Activated T-cell treated with anti-CD3 and anti-CD28 coated beads, Interleukin-2, amount 50 U/mL, for 4 hours (primary cell): ENCODE measurements at regions not wholly inside any gene's neighbourhood (a gene's known extent, or its start where the extent isn't known, plus 50 kb on each side); places are given as distances from the start of the nearest gene placed in this dataset.

ENCODE experiments used
- ATAC-seq, 2 donors: fragments of 200-7000 bp; cut with Tn5 transposase; one replicate each; pipeline ENCODE4 v1.10.0; 2021
- DNase-seq: peaks from one replicate; pipeline ENCODE4 v3.0.0-alpha.2; 2020
- H3K27me3 Mint-ChIP-seq: one replicate; pipeline ENCODE4 v1.8.0; 2021; ENCODE audit warnings: low read depth, mixed read lengths
- H3K36me3 Mint-ChIP-seq: one replicate; pipeline ENCODE4 v1.8.0; 2022; ENCODE audit warnings: mixed read lengths; ENCODE audit not compliant: insufficient read depth
- H3K4me1 Mint-ChIP-seq: one replicate; pipeline ENCODE4 v1.8.0; 2021; ENCODE audit warnings: low read depth, mixed read lengths
- H3K4me3 Mint-ChIP-seq: one replicate; pipeline ENCODE4 v1.8.0; 2021; ENCODE audit warnings: mild to moderate bottlenecking, moderate library complexity, mixed read lengths
- H3K9me3 Mint-ChIP-seq: one replicate; pipeline ENCODE4 v1.8.0; 2021; ENCODE audit warnings: mixed read lengths

GRCh38 chr7:155138204-155138603 is 68.1 kb downstream of the HTR5A start:
- ATAC-seq (no peak), DNase-seq (no peak)
- peaks cover 6% of the 10 kb centered on the region for H3K9me3 Mint-ChIP-seq
- peaks cover 18% of the 10 kb centered on the region for H3K27me3 Mint-ChIP-seq
- no peaks in the 10 kb centered on the region for H3K4me1 Mint-ChIP-seq
- no peaks in the 10 kb centered on the region for H3K36me3 Mint-ChIP-seq
- H3K4me3 Mint-ChIP-seq, result no peak overlapping the region

DNA sequence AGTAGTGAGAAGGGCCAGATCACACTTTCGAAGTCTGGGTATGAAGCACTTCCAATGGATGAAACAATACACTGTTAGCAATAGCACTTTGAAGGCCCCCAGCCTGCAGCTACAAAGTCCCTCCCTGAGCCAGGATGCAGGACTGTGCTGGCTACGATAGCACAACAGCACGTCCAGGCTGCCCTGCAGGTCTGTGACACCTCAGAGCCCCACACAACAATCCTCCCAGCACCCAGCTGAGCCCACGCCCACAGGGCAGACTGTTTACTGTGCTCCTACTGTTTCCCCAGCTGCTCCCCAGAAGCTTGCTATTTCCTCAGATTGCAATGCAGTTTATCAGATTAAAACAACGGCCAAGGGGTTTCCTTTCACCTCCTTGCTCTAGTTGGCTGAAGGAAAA is 71.4 kb downstream of the HTR5A start:
- ATAC-seq, result no peak
- Mint-ChIP-seq H3K27me3 (peaks cover 28% of the 10 kb centered on the region), H3K4me1 (no peaks in the 10 kb centered on the region), H3K4me3 (no peak overlapping the region), H3K9me3 (peaks cover 6% of the 10 kb centered on the region), H3K36me3 (no peaks in the 10 kb centered on the region)
- no peak for DNase-seq

DNA sequence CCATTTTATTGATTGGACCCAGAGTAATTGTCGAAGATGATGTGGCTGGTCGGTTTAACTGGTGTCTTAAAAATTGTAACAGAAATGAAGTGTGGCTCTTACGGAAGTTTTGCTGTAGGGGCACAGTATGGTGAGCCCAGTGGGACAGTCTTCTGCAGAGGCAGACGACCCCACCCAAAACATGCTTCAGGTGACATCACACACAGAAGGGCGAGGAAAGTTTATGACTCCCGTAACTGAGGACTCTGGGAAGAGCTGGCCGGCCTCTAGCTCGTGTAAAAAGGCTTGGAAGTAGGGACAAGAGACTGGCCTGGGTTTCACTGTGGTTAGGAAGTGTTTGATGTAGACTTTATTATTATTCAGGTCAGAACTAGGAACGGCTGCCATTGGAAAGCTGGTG is 73.3 kb downstream of the HTR5A start:
- Mint-ChIP-seq H3K4me3 (no peak overlapping the region), H3K9me3 (no peaks in the 10 kb centered on the region), H3K36me3 (no peaks in the 10 kb centered on the region), H3K4me1 (no peaks in the 10 kb centered on the region), H3K27me3 (peaks cover 28% of the 10 kb centered on the region)
- ATAC-seq (no peak), DNase-seq (no peak)

GRCh38 chr7:155144371-155144770 is 74.2 kb downstream of the HTR5A start:
- Mint-ChIP-seq H3K4me3 (no peak overlapping the region), H3K27me3 (peaks cover 28% of the 10 kb centered on the region), H3K36me3 (no peaks in the 10 kb centered on the region), H3K9me3 (no peaks in the 10 kb centered on the region), H3K4me1 (no peaks in the 10 kb centered on the region)
- ATAC-seq, result no peak
- DNase-seq, result no peak

DNA sequence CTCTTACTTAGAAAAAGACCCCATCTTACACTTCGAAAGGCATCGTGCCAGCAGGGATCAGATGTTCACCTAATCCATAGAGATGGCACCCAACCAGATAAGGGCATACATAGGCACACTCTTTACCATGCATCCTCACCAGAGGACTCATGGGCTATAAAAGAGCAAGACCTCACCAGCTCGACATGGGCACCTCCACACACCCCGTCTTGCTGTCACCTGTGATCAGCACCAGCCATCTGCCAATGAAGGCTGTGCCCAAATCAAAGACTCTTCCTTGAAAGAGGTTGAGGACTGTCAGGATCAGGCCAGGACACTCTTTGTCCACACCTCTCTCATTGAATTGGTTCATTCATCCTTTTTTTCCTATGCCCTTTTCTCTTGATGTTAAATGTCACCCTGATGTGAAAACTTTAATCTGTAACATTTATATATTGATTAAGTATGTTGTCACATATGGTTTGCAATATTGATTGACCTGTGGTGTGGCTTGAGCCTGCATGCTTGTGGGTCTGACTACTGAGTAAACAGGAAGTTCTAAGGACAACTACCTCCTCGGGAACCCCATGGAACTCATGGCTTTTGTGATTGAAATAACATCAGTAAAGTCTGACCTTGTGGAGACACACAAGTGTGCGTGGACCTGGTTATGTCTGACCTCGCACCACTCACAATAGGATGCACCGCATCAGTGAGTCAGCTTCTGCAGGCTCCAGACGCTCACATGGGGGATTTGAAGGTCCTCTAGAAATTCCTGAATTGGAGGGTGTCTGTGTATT is 75.5 kb downstream of the HTR5A start:
- no peaks in the 10 kb centered on the region for H3K4me1 Mint-ChIP-seq
- peaks cover 24% of the 10 kb centered on the region for H3K27me3 Mint-ChIP-seq
- H3K36me3 Mint-ChIP-seq, result no peaks in the 10 kb centered on the region
- ATAC-seq (no peak), DNase-seq (no peak)
- H3K4me3 Mint-ChIP-seq, result no peak overlapping the region
- no peaks in the 10 kb centered on the region for H3K9me3 Mint-ChIP-seq

DNA sequence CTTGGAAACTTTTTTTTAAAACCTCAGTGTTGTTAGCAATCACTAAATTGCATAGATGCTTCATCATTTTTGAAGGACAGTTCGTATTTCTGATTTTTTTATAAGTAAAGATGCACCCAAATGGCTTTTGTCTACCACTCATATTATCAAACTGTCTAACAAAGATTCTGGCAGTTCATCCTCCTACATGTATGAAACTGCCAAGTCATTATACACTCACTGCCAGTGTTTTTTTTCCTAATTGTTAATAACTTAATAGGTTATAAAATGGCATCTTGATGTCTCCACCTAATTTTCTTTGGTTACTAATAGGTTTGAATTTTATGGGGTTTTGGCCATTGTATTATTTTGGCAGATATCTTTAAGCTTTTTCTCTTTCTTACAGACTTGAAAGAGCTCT is 77.0 kb downstream of the HTR5A start:
- no peak for DNase-seq

DNA sequence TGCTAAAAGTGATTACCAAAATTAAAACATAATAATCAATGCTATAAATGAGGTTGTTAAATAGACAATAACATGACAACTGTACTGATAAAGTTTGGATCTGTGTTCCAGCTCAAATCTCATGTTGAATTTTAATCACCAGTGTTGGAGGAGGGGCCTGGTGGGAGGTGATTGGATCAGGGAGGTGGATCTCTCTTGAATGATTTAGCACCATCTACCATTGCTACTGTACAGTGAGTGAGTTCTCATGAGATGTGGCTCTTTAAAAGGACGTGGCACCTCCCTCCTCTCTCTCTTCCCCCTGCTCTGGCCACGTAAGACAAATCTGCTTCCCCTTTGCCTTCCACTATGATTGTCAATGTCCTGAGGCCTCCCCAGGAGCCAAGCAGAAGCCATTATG is 77.5 kb downstream of the HTR5A start:
- Mint-ChIP-seq H3K4me1 (no peaks in the 10 kb centered on the region), H3K4me3 (no peak overlapping the region), H3K9me3 (peaks cover 5% of the 10 kb centered on the region), H3K27me3 (peaks cover 19% of the 10 kb centered on the region), H3K36me3 (no peaks in the 10 kb centered on the region)
- DNase-seq (no peak), ATAC-seq (no peak)

More for the DNA sequence above, 77.0 kb downstream of the HTR5A start:
- H3K9me3 Mint-ChIP-seq, result peaks cover 5% of the 10 kb centered on the region
- peaks cover 21% of the 10 kb centered on the region for H3K27me3 Mint-ChIP-seq
- no peak overlapping the region for H3K4me3 Mint-ChIP-seq
- H3K4me1 Mint-ChIP-seq, result no peaks in the 10 kb centered on the region
- ATAC-seq, result no peak
- H3K36me3 Mint-ChIP-seq, result no peaks in the 10 kb centered on the region

DNA sequence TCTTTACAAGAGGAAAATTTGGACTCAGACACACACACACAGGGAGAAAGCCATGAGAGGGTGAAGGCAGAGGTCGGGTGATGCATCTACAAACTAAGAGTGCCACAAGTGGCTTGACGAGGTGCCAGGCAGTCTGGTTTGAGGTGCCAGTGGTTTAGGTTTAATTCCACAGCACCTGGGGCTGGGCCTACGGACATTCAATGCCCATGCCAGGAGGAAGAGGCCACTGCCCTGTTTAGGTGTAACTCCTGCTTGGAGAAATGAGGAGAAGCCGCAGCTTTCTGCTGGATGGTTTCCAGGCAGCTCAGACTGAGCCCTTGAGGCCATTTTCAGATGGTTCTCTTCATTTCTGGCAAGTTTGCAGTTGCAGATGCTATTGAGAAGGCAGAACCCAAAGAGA is 83.6 kb downstream of the HTR5A start:
- no peak for ATAC-seq
- no peak overlapping the region for H3K4me3 Mint-ChIP-seq
- H3K4me1 Mint-ChIP-seq, result no peaks in the 10 kb centered on the region
- no peaks in the 10 kb centered on the region for H3K36me3 Mint-ChIP-seq
- peaks cover 5% of the 10 kb centered on the region for H3K9me3 Mint-ChIP-seq
- H3K27me3 Mint-ChIP-seq, result peaks cover 20% of the 10 kb centered on the region
- no peak for DNase-seq

DNA sequence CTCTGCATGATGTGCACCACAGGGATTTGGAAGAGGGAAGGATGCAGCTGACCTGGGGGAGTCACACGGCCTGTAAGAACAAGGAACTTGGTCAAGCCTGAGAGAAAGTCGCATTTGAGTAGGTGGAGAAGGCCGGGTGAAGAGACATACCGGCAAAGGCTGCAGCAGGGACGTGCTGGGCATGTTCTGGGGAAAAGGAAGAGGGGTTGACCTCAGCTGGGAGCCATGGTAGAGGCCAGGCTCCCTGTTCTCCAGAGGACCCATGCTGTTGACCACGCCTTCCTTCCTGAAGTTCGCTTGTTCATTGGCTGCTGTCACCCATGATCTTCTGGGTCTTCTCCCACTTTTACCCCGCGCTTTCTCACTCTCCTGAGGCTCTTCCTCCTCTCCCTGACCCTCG is 84.5 kb downstream of the HTR5A start:
- Mint-ChIP-seq H3K4me3 (no peak overlapping the region), H3K36me3 (no peaks in the 10 kb centered on the region), H3K4me1 (no peaks in the 10 kb centered on the region), H3K9me3 (peaks cover 5% of the 10 kb centered on the region), H3K27me3 (peaks cover 20% of the 10 kb centered on the region)
- DNase-seq (no peak), ATAC-seq (no peak)

DNA sequence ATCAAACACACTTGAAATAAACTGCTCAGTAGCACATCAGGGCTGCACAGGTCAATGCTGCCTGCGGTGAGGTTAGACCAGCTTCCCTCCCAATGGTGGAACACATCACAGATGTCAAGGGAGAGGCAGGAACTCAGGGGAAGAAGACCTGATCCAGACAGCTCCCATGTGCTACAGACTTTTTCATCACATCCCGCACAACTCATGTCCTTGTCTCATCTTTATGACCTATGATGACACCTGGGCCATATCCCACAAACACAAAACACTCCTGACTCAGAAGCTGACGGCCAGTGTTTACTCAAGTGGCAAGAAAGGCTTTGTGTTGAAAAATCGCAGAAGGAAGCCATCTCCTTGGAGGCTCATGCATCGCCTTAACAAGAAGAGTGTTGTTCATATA is 91.6 kb downstream of the HTR5A start:
- no peaks in the 10 kb centered on the region for H3K9me3 Mint-ChIP-seq
- no peak overlapping the region for H3K4me3 Mint-ChIP-seq
- H3K4me1 Mint-ChIP-seq, result peaks cover 2% of the 10 kb centered on the region
- ATAC-seq (no peak), DNase-seq (no peak)
- no peaks in the 10 kb centered on the region for H3K36me3 Mint-ChIP-seq
- H3K27me3 Mint-ChIP-seq, result peaks cover 12% of the 10 kb centered on the region

GRCh38 chr7:155162422-155162821 is 92.3 kb downstream of the HTR5A start:
- peaks cover 2% of the 10 kb centered on the region for H3K4me1 Mint-ChIP-seq
- H3K36me3 Mint-ChIP-seq, result no peaks in the 10 kb centered on the region
- ATAC-seq (no peak), DNase-seq (no peak)
- no peaks in the 10 kb centered on the region for H3K9me3 Mint-ChIP-seq
- peaks cover 12% of the 10 kb centered on the region for H3K27me3 Mint-ChIP-seq
- no peak overlapping the region for H3K4me3 Mint-ChIP-seq

GRCh38 chr7:155163696-155164095 is 93.6 kb downstream of the HTR5A start:
- ATAC-seq (no peak), DNase-seq (no peak)
- Mint-ChIP-seq H3K4me1 (peaks cover 4% of the 10 kb centered on the region), H3K27me3 (peaks cover 12% of the 10 kb centered on the region), H3K36me3 (no peaks in the 10 kb centered on the region), H3K4me3 (no peak overlapping the region), H3K9me3 (no peaks in the 10 kb centered on the region)

- H3K9me3 Mint-ChIP-seq, result no peaks in the 10 kb centered on the region
- peaks cover 4% of the 10 kb centered on the region for H3K4me1 Mint-ChIP-seq
- H3K4me3 Mint-ChIP-seq, result no peak overlapping the region
- H3K27me3 Mint-ChIP-seq, result peaks cover 12% of the 10 kb centered on the region
- DNase-seq, result no peak
- ATAC-seq, result no peak
- no peaks in the 10 kb centered on the region for H3K36me3 Mint-ChIP-seq
Measured at GRCh38 chr7:155164316-155164715, 94.2 kb downstream of the HTR5A start.

DNA sequence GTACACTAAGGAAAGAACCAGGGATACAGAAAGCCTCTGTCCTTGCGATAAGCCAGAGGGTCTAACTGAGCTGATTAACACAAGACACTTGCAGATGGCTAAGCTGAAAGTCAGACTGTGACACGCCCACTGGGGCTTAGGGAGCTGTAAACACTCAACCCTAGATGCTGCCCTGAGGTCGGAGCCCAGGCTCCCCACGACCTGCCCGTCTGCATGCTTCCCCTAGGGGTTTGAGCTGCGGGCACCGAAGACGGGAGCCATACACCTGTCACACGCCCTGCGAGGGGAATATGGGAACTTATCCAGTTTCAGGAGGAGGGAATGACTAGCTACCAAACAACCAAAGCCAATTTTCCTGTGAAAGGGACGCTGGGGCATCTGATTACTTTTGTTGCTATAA is 96.0 kb downstream of the HTR5A start:
- Mint-ChIP-seq H3K36me3 (no peaks in the 10 kb centered on the region), H3K4me1 (peaks cover 4% of the 10 kb centered on the region), H3K27me3 (peaks cover 22% of the 10 kb centered on the region), H3K4me3 (no peak overlapping the region), H3K9me3 (no peaks in the 10 kb centered on the region)
- ATAC-seq (no peak), DNase-seq (no peak)

GRCh38 chr7:155166673-155167370 is 96.7 kb downstream of the HTR5A start:
- peak in 1 of 2 donors; percentile 62 for ATAC-seq
- Mint-ChIP-seq H3K27me3 (peaks cover 22% of the 10 kb centered on the region), H3K9me3 (no peaks in the 10 kb centered on the region), H3K36me3 (no peaks in the 10 kb centered on the region), H3K4me1 (peaks cover 4% of the 10 kb centered on the region), H3K4me3 (no peak overlapping the region)
- no peak for DNase-seq
